ENCODE measurements at regions not wholly inside any gene's neighbourhood (a gene's known extent, or its start where the extent isn't known, plus 50 kb on each side); places are given as distances from the start of the nearest gene placed in this dataset.

DNA sequence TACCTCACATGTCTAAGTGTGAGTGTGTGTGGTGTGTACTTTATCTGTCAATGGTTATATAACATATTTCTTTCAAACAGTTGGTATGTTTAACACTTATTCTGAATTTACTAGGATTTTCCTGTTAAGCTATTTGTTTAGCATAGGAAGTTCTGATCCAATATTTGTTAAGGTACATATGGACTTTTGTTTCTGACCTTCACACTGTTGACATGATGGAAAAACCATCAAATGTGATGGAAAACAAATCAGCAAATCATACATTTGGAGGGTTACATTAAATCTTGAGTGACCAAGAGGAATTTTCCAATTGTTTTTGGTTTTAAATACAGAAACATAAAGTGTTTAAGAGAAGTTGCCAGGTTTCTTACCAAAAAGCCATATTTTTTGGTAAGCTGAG lies 638.9 kb downstream of the STK39 start (continued):
- TF ChIP-seq REST (IDR thresholded peaks at IDR 0.05) (no peak), FOXA1 (IDR thresholded peaks at IDR 0.05) (no peak)

GRCh38 chr2:167607731-167608130 lies 639.7 kb downstream of the STK39 start:
- TF ChIP-seq NR2F2 (IDR thresholded peaks at IDR 0.05) (no peak), ATF3 (IDR thresholded peaks at IDR 0.05) (no peak), EGR1 (IDR thresholded peaks at IDR 0.05; ENCODE audit: low read depth in 2 of 2) (no peak), SP1 (IDR thresholded peaks at IDR 0.05) (no peak), HNF4G (IDR thresholded peaks at IDR 0.05) (no peak), TAF1 (conservative IDR thresholded peaks at IDR 0.05) (no peak), JUND (IDR thresholded peaks at IDR 0.05) (no peak), RAD21 (IDR thresholded peaks at IDR 0.05) (no peak), FOXA2 (IDR thresholded peaks at IDR 0.05) (no peak), GABPA (IDR thresholded peaks at IDR 0.05 in 1 of 2, conservative IDR thresholded peaks at IDR 0.05 in 1 of 2) (no peak), REST (IDR thresholded peaks at IDR 0.05) (no peak), ZBTB33 (IDR thresholded peaks at IDR 0.05) (no peak), CTCF (IDR thresholded peaks at IDR 0.05; ENCODE audit: low read depth, low read length, missing input control) (no peak), RXRA (IDR thresholded peaks at IDR 0.05) (no peak), MAX (IDR thresholded peaks at IDR 0.05) (no peak), YY1 (IDR thresholded peaks at IDR 0.05) (no peak), FOXA1 (IDR thresholded peaks at IDR 0.05) (no peak), HNF4A (conservative IDR thresholded peaks at IDR 0.05) (no peak)
- no peaks in the 10 kb centered on the region for H3K27me3 ChIP-seq (ENCODE audit: control insufficient read depth in 4 of 4, insufficient read depth in 4 of 4, low read length in 3 of 4)
- H3K27ac ChIP-seq (ENCODE audit: low read depth in 1 of 2, low read length in 2 of 2) = no peak overlapping the region
- no peak overlapping the region for H3K9ac ChIP-seq (ENCODE audit: low read depth in 1 of 2, low read length in 2 of 2)
- no peak for DNase-seq (ENCODE audit: low spot score)
- 85% methylated on average over 3 of the region's 3 CpGs for WGBS
- H3K4me3 ChIP-seq (ENCODE audit: low read depth in 1 of 3, low read length in 3 of 3) = no peak overlapping the region
- H3K9me3 ChIP-seq (ENCODE audit: control insufficient read depth in 4 of 4, low read length in 3 of 4) = no peaks in the 10 kb centered on the region
- H3K4me1 ChIP-seq (ENCODE audit: control insufficient read depth in 4 of 4, insufficient read depth in 4 of 4, low read length in 3 of 4) = no peaks in the 10 kb centered on the region
- no peaks in the 10 kb centered on the region for H3K36me3 ChIP-seq (ENCODE audit: control insufficient read depth in 4 of 4, insufficient read depth in 3 of 4, low read depth in 1 of 4, low read length in 3 of 4)
